NCI-H2171 treated with DMSO at 0.1 percent for 48 hours (cell line): ENCODE measurements at regions not wholly inside any gene's neighbourhood (a gene's known extent, or its start where the extent isn't known, plus 50 kb on each side); places are given as distances from the start of the nearest gene placed in this dataset.
A peak's percentile ranks its signal among the peaks of the same experiment; 100 is the strongest.

Source experiments
- DNase-seq: peaks from one replicate; lab custom pipeline; 2025; lab: John Stamatoyannopoulos, UW

- DNase-seq = no peak
These were observed 266.3 kb upstream of the NOCT start for GRCh38 chr4:138749303-138749702.

- DNase-seq = no peak
These were observed 273.7 kb upstream of the NOCT start for GRCh38 chr4:138741766-138742377.

- DNase-seq = no peak
These were observed 274.5 kb upstream of the NOCT start for GRCh38 chr4:138740816-138741745.

- no peak for DNase-seq
These were observed 279.2 kb upstream of the NOCT start for GRCh38 chr4:138736362-138736761.

GRCh38 chr4:138734746-138735145, 280.8 kb upstream of the NOCT start:
- no peak for DNase-seq

GRCh38 chr4:138728566-138728965, 287.0 kb upstream of the NOCT start:
- peak; percentile 18 for DNase-seq

GRCh38 chr4:138727731-138728130, 287.9 kb upstream of the NOCT start:
- DNase-seq = peak; percentile 85

GRCh38 chr4:138724530-138724929, 291.1 kb upstream of the NOCT start:
- no peak for DNase-seq

GRCh38 chr4:138716559-138717335, 298.8 kb upstream of the NOCT start:
- DNase-seq = no peak

GRCh38 chr4:138710297-138710696, 305.3 kb upstream of the NOCT start:
- no peak for DNase-seq

GRCh38 chr4:138709859-138710258, 305.7 kb upstream of the NOCT start:
- no peak for DNase-seq

GRCh38 chr4:138707746-138708677, 307.6 kb upstream of the NOCT start:
- DNase-seq = no peak

GRCh38 chr4:138706201-138706600, 309.4 kb upstream of the NOCT start:
- no peak for DNase-seq

- DNase-seq = peak; percentile 9
These were observed 313.3 kb upstream of the NOCT start for GRCh38 chr4:138702190-138702824.

- DNase-seq = no peak
These were observed 316.9 kb upstream of the NOCT start for GRCh38 chr4:138698641-138699040.

- no peak for DNase-seq
These were observed 317.7 kb upstream of the NOCT start for GRCh38 chr4:138697851-138698250.

GRCh38 chr4:138696771-138697170, 318.8 kb upstream of the NOCT start:
- DNase-seq = no peak

- no peak for DNase-seq
These were observed 319.5 kb upstream of the NOCT start for GRCh38 chr4:138696058-138696457.

- DNase-seq = no peak
These were observed 322.1 kb upstream of the NOCT start for GRCh38 chr4:138693526-138693925.

- DNase-seq = no peak
These were observed 323.2 kb upstream of the NOCT start for GRCh38 chr4:138692411-138692810.

- no peak for DNase-seq
These were observed 326.0 kb upstream of the NOCT start for GRCh38 chr4:138689593-138689992.
